Ovary (tissue), 7 donors: ENCODE measurements at regions not wholly inside any gene's neighbourhood (a gene's known extent, or its start where the extent isn't known, plus 50 kb on each side); places are given as distances from the start of the nearest gene placed in this dataset.

Source experiments
- DNase-seq, 5 donors: peaks; one replicate each; pipeline ENCODE4 v3.0.0-alpha.2; 2019 to 2020
- H3K27ac ChIP-seq, 2 donors: fragments of 200-600 bp; one replicate each; pipeline versions ENCODE4 v1.5.1 to v1.8.0; 2019 to 2022
- H3K27me3 ChIP-seq: fragments of 200-600 bp; one replicate; pipeline ENCODE4 v1.8.0; 2022
- H3K36me3 ChIP-seq: fragments of 200-600 bp; sonication (generic); one replicate; pipeline ENCODE4 v1.5.1; 2019
- H3K4me1 ChIP-seq: one replicate; pipeline ENCODE4 v1.8.1; 2013; ENCODE audit warnings: mild to moderate bottlenecking, moderate library complexity; ENCODE audit not compliant: insufficient read depth
- H3K4me3 ChIP-seq: fragments of 200-600 bp; sonication (generic); one replicate; pipeline ENCODE4 v1.5.1; 2017
- H3K9me3 ChIP-seq, 2 donors: fragments of 200-600 bp in 1 of 2; sonication (generic) in 1 of 2; one replicate each; pipeline versions ENCODE4 v1.5.1 to v1.8.1; 2013 to 2019; ENCODE audit warnings: mild to moderate bottlenecking in 1 of 2, moderate library complexity in 1 of 2
- EP300 ChIP-seq: sonication (generic); formaldehyde crosslinking; IDR thresholded peaks from one replicate; pipeline ENCODE4 v1.6.1; 2017; ENCODE audit warnings: antibody characterized with exemption
- POLR2A ChIP-seq: fragments of 450-650 bp; IDR thresholded peaks from one replicate; pipeline ENCODE4 v1.6.1; 2017; ENCODE audit warnings: antibody characterized with exemption, mild to moderate bottlenecking, moderate library complexity
- WGBS, 3 donors: extraction: QIAGEN DNeasy Blood & Tissue Kit in 1 of 3; methylation state at CpG; one replicate each; pipeline versions ENCODE4 v1.1.5 to v1.1.7; 2013 to 2017; 5-methylcytosine and 5-hydroxymethylcytosine counted together
- intact Hi-C, 4 donors: fragments of 100-400 bp; cut with DNase I; formaldehyde crosslinking; loops; one replicate each; pipeline versions ENCODE4 v1.11.0 to v1.15.1; 2022 to 2023
- TF ChIP-seq, protein P1 (sequence below), 3 donors: fragments of 450-650 bp in 2 of 3; fragments of 200-600 bp in 1 of 3; IDR thresholded peaks; one replicate each; pipeline versions ENCODE4 v1.5.1 to v1.8.0; 2016 to 2022; ENCODE audit warnings: antibody characterized with exemption in 3 of 3, mild to moderate bottlenecking in 1 of 3
- donor health status: DM: no; HTN: no; CAD: no; lungs with moderate emphysema.
- donor health status: DM: no; HTN: no; CAD: no.
- donor health status: Bipolar disorder and iron deficiency.
- donor health status: DM: no; HTN: no; CAD: no.
- donor health status: DM: yes; HTN: yes; CAD: no.

DNA sequence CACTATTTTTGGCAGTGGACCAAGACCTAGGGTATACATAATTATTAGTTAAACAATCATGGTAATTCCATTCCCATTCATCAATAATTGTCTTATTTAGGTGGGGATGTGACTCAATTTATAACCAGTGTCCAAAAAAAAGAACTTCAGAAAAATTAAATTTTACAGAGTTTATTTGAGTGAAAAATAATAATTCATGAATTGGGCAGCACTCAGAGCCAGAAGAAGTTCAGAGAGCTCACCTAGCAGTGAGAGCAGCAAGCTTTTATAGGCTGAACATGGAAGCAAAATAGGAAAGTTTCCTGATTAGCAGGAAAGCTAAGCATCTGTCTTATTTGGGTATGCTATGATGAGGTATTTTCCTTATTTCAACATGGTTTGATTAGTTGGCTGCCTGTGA, 500.8 kb downstream of the PCDH7 start:
- no peaks in the 10 kb centered on the region for H3K9me3 ChIP-seq
- no peak for DNase-seq
- intact Hi-C loops, result no loop called here
- TF ChIP-seq EP300 (no peak), POLR2A (no peak)
- no peaks in the 10 kb centered on the region for H3K36me3 ChIP-seq
- no peak overlapping the region for H3K27ac ChIP-seq
- no peaks in the 10 kb centered on the region for H3K4me1 ChIP-seq
- no peak overlapping the region for H3K4me3 ChIP-seq
- peaks cover 4% of the 10 kb centered on the region for H3K27me3 ChIP-seq

GRCh38 chr4:31228068-31228467, 507.9 kb downstream of the PCDH7 start:
- no peak for DNase-seq
- Histone ChIP-seq H3K27me3 (no peaks in the 10 kb centered on the region), H3K4me1 (no peaks in the 10 kb centered on the region), H3K4me3 (no peak overlapping the region), H3K9me3 (no peaks in the 10 kb centered on the region), H3K27ac (no peak overlapping the region), H3K36me3 (no peaks in the 10 kb centered on the region)
- WGBS, 3 donors, result 84 to 87% (median 86%) methylated on average over 4 of the region's 4 CpGs
- no peak for TF ChIP-seq POLR2A
- TF ChIP-seq, protein P1, sequence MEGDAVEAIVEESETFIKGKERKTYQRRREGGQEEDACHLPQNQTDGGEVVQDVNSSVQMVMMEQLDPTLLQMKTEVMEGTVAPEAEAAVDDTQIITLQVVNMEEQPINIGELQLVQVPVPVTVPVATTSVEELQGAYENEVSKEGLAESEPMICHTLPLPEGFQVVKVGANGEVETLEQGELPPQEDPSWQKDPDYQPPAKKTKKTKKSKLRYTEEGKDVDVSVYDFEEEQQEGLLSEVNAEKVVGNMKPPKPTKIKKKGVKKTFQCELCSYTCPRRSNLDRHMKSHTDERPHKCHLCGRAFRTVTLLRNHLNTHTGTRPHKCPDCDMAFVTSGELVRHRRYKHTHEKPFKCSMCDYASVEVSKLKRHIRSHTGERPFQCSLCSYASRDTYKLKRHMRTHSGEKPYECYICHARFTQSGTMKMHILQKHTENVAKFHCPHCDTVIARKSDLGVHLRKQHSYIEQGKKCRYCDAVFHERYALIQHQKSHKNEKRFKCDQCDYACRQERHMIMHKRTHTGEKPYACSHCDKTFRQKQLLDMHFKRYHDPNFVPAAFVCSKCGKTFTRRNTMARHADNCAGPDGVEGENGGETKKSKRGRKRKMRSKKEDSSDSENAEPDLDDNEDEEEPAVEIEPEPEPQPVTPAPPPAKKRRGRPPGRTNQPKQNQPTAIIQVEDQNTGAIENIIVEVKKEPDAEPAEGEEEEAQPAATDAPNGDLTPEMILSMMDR (IDR thresholded peaks at IDR 0.05), result no peak
- no peak for TF ChIP-seq EP300
- intact Hi-C loops, result no loop called here

DNA sequence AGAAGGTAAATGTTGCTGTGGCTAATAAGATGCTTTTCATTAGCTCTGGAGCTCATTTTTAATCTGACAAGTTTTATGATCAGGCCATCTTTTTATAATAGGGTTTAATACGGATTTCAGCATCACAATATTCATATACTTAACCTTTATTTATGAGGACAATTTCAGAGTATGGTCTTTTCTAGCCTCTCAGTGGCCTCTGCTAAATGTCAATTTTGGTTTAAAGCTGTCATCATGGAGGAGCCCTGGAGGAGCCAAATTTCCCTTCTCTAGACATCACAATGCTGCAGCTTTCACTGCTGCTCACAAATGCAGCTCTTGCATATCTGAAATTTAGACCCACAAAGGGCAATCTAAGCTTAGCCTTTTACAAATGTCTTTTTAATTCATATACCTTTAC, 510.4 kb downstream of the PCDH7 start:
- no peaks in the 10 kb centered on the region for H3K27me3 ChIP-seq

DNA sequence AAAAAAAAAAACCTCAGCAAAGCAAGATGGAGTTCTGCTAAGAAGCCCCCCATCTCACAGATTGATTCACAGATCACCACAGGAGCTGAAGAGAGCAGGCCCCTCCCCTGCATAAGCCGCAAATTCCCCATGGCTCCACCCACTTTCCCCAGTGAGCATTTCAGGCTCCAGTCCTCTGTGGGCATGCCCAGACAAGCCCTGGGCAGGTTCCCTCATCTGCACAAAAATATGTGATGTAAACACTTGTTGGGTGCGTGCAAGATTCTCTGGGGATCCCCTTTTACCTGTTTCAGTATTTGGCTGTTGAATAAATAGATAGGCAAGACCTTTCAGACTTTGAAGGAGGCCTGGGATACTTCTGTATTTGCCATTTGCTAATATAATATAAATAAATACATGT, 514.3 kb downstream of the PCDH7 start:
- intact Hi-C loops, result no loop called here
- no peaks in the 10 kb centered on the region for H3K36me3 ChIP-seq
- no peak for TF ChIP-seq EP300
- TF ChIP-seq POLR2A, result no peak
- TF ChIP-seq, protein P1 (IDR thresholded peaks at IDR 0.05), result no peak
- H3K9me3 ChIP-seq, result no peaks in the 10 kb centered on the region
- H3K27ac ChIP-seq, result no peak overlapping the region
- H3K4me1 ChIP-seq, result no peaks in the 10 kb centered on the region
- no peak overlapping the region for H3K4me3 ChIP-seq
- 89 to 92% (median 91%) methylated on average over 2 of the region's 2 CpGs for WGBS, 3 donors
- H3K27me3 ChIP-seq, result no peaks in the 10 kb centered on the region
- DNase-seq, result no peak

More for the DNA sequence above, 510.4 kb downstream of the PCDH7 start:
- Histone ChIP-seq H3K9me3 (no peaks in the 10 kb centered on the region), H3K36me3 (no peaks in the 10 kb centered on the region), H3K27ac (no peak overlapping the region), H3K4me3 (no peak overlapping the region), H3K4me1 (no peaks in the 10 kb centered on the region)
- DNase-seq, result no peak
- TF ChIP-seq POLR2A, result no peak
- no peak for TF ChIP-seq EP300
- TF ChIP-seq, protein P1 (IDR thresholded peaks at IDR 0.05), result no peak
- 55 to 66% (median 62%) methylated on average over 1 of the region's 1 CpG for WGBS, 3 donors
- intact Hi-C loops, result no loop called here

DNA sequence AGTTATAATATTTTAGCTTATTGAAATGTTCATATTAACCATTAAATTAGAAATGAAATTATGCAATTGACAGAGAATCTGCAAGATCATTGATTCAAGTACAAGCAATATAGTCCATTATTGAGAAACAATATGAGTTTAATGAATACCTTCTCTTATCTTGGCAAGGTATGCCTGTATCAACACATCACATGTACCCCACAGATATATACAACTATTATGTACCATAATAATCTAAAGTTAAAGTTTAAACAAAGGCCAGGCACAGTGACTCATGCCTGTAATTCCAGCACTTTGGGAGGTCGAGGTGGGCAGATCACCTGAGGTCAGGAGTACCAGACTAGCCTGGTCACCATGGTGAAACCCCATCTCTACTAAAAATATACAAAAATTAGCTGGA, 514.7 kb downstream of the PCDH7 start:
- intact Hi-C loops, result no loop called here
- Histone ChIP-seq H3K4me1 (no peaks in the 10 kb centered on the region), H3K36me3 (no peaks in the 10 kb centered on the region), H3K4me3 (no peak overlapping the region), H3K27ac (no peak overlapping the region), H3K9me3 (no peaks in the 10 kb centered on the region), H3K27me3 (no peaks in the 10 kb centered on the region)
- no peak for DNase-seq
- 70 to 84% (median 79%) methylated on average over 1 of the region's 1 CpG for WGBS, 3 donors
- TF ChIP-seq, protein P1 (IDR thresholded peaks at IDR 0.05), result no peak
- TF ChIP-seq EP300, result no peak
- no peak for TF ChIP-seq POLR2A
